ENCODE measurements at regions not wholly inside any gene's neighbourhood (a gene's known extent, or its start where the extent isn't known, plus 50 kb on each side); places are given as distances from the start of the nearest gene placed in this dataset.

- Histone ChIP-seq H3K27ac (replicated peaks) (no peak overlapping the region), H3K36me3 (no peaks in the 10 kb centered on the region), H3K4me1 (no peaks in the 10 kb centered on the region), H3K27me3 (ENCODE audit: low read depth) (no peaks in the 10 kb centered on the region), H3K4me3 (no peak overlapping the region), H3K9me3 (replicated peaks) (peaks cover 6% of the 10 kb centered on the region)
- no peak for DNase-seq
- intact Hi-C loops (cut with micrococcal nuclease), result no loop called here
- no peak for TF ChIP-seq CTCF (IDR thresholded peaks at IDR 0.05; ENCODE audit: borderline replicate concordance)
These were observed 160.6 kb upstream of the EGLN3 start for GRCh38 chr14:34111505-34111904.

GRCh38 chr14:34110531-34110930 lies 159.7 kb upstream of the EGLN3 start:
- Histone ChIP-seq H3K36me3 (no peaks in the 10 kb centered on the region), H3K9me3 (replicated peaks) (no peaks in the 10 kb centered on the region), H3K27ac (replicated peaks) (no peak overlapping the region), H3K4me3 (no peak overlapping the region), H3K27me3 (ENCODE audit: low read depth) (no peaks in the 10 kb centered on the region), H3K4me1 (peaks cover 10% of the 10 kb centered on the region)
- TF ChIP-seq CTCF (IDR thresholded peaks at IDR 0.05; ENCODE audit: borderline replicate concordance), result no peak
- DNase-seq, result no peak
- intact Hi-C loops (cut with micrococcal nuclease), result no loop called here

GRCh38 chr14:34107441-34107840 lies 156.6 kb upstream of the EGLN3 start:
- intact Hi-C loops (cut with micrococcal nuclease), result loop anchor here (5.0 kb wide), 1 partner anchor 265 kb away; no protein-coding TSS in a partner anchor
- Histone ChIP-seq H3K36me3 (no peaks in the 10 kb centered on the region), H3K4me1 (peaks cover 20% of the 10 kb centered on the region), H3K27me3 (ENCODE audit: low read depth) (no peaks in the 10 kb centered on the region), H3K27ac (replicated peaks) (no peak overlapping the region), H3K4me3 (no peak overlapping the region), H3K9me3 (replicated peaks) (no peaks in the 10 kb centered on the region)
- no peak for TF ChIP-seq CTCF (IDR thresholded peaks at IDR 0.05; ENCODE audit: borderline replicate concordance)
- no peak for DNase-seq

- H3K36me3 ChIP-seq, result no peaks in the 10 kb centered on the region
- no peak for TF ChIP-seq CTCF (IDR thresholded peaks at IDR 0.05; ENCODE audit: borderline replicate concordance)
- no peak overlapping the region for H3K27ac ChIP-seq (replicated peaks)
- peaks cover 20% of the 10 kb centered on the region for H3K4me1 ChIP-seq
- intact Hi-C loops (cut with micrococcal nuclease), result loop anchor here (5.0 kb wide), 1 partner anchor 264 kb away; no protein-coding TSS in a partner anchor
- no peaks in the 10 kb centered on the region for H3K9me3 ChIP-seq (replicated peaks)
- H3K27me3 ChIP-seq (ENCODE audit: low read depth), result no peaks in the 10 kb centered on the region
- no peak overlapping the region for H3K4me3 ChIP-seq
- no peak for DNase-seq
These were observed 155.4 kb upstream of the EGLN3 start for GRCh38 chr14:34106310-34106709.

- peaks cover 21% of the 10 kb centered on the region for H3K4me1 ChIP-seq
- no peak for TF ChIP-seq CTCF (IDR thresholded peaks at IDR 0.05; ENCODE audit: borderline replicate concordance)
- no peak for DNase-seq
- H3K4me3 ChIP-seq, result no peak overlapping the region
- no peaks in the 10 kb centered on the region for H3K9me3 ChIP-seq (replicated peaks)
- no peaks in the 10 kb centered on the region for H3K27me3 ChIP-seq (ENCODE audit: low read depth)
- no peaks in the 10 kb centered on the region for H3K36me3 ChIP-seq
- intact Hi-C loops (cut with micrococcal nuclease), result loop anchor here (5.0 kb wide), 1 partner anchor 262 kb away; no protein-coding TSS in a partner anchor
- H3K27ac ChIP-seq (replicated peaks), result no peak overlapping the region
These were observed 153.9 kb upstream of the EGLN3 start for GRCh38 chr14:34104489-34105397.

Data from left ventricle myocardium inferior (tissue), 1 donor.